ENCODE measurements at regions not wholly inside any gene's neighbourhood (a gene's known extent, or its start where the extent isn't known, plus 50 kb on each side); places are given as distances from the start of the nearest gene placed in this dataset.

GRCh38 chr6:108742041-108742440 is 106.2 kb upstream of the ARMC2 start:
- ATAC-seq (peak in 3 of 4 donors; percentile 4 to 16 (median 14)), DNase-seq (no peak)
- no peak overlapping the region for H3K27ac ChIP-seq
- H3K36me3 ChIP-seq = no peaks in the 10 kb centered on the region
- intact Hi-C loops (cut with DNase I) = no loop called here
- 49% methylated on average over 2 of the region's 2 CpGs for WGBS (ENCODE audit: insufficient coverage, low coverage, low lambda C conversion rate, missing lambda C conversion rate)
- peaks cover 0 to 26% (median 10%) of the 10 kb centered on the region in 4 donors for H3K4me1 ChIP-seq
- TF ChIP-seq POLR2A (IDR thresholded peaks at IDR 0.05) (no peak), CTCF (IDR thresholded peaks at IDR 0.05) (no peak)
- H3K9me3 ChIP-seq = no peaks in the 10 kb centered on the region
- no peak overlapping the region for H3K4me3 ChIP-seq
- H3K27me3 ChIP-seq = no peaks in the 10 kb centered on the region

- Histone ChIP-seq H3K36me3 (no peaks in the 10 kb centered on the region), H3K4me3 (no peak overlapping the region), H3K27ac (peak overlapping the region in 2 of 3 donors; percentile 1 to 21), H3K9me3 (no peaks in the 10 kb centered on the region), H3K4me1 (peaks cover 0 to 26% (median 10%) of the 10 kb centered on the region in 4 donors), H3K27me3 (no peaks in the 10 kb centered on the region)
- intact Hi-C loops (cut with DNase I) = no loop called here
- no peak for DNase-seq
- TF ChIP-seq CTCF (IDR thresholded peaks at IDR 0.05) = no peak
- no peak for TF ChIP-seq POLR2A (IDR thresholded peaks at IDR 0.05)
- WGBS (ENCODE audit: insufficient coverage, low coverage, low lambda C conversion rate, missing lambda C conversion rate) = 46% methylated on average over 8 of the region's 8 CpGs
- ATAC-seq = peak; percentile 29 to 61 (median 56)
These were observed 103.8 kb upstream of the ARMC2 start for GRCh38 chr6:108744244-108744972.

GRCh38 chr6:108744996-108745395 is 103.2 kb upstream of the ARMC2 start:
- intact Hi-C loops (cut with DNase I) = no loop called here
- no peaks in the 10 kb centered on the region for H3K36me3 ChIP-seq
- H3K9me3 ChIP-seq = no peaks in the 10 kb centered on the region
- H3K27me3 ChIP-seq = no peaks in the 10 kb centered on the region
- H3K4me3 ChIP-seq = no peak overlapping the region
- TF ChIP-seq CTCF (IDR thresholded peaks at IDR 0.05) = no peak
- TF ChIP-seq POLR2A (IDR thresholded peaks at IDR 0.05) = no peak
- DNase-seq (no peak), ATAC-seq (peak; percentile 16 to 39 (median 22))
- peak overlapping the region in 2 of 3 donors; percentile 1 to 21 for H3K27ac ChIP-seq
- peaks cover 0 to 24% (median 10%) of the 10 kb centered on the region in 4 donors for H3K4me1 ChIP-seq
- WGBS (ENCODE audit: insufficient coverage, low coverage, low lambda C conversion rate, missing lambda C conversion rate) = 85% methylated on average over 3 of the region's 5 CpGs

GRCh38 chr6:108745664-108746336 is 102.4 kb upstream of the ARMC2 start:
- Histone ChIP-seq H3K4me3 (no peak overlapping the region), H3K27me3 (no peaks in the 10 kb centered on the region), H3K9me3 (no peaks in the 10 kb centered on the region), H3K36me3 (no peaks in the 10 kb centered on the region), H3K4me1 (peaks cover 0 to 23% (median 10%) of the 10 kb centered on the region in 4 donors), H3K27ac (no peak overlapping the region)
- intact Hi-C loops (cut with DNase I) = no loop called here
- 82% methylated on average over 2 of the region's 2 CpGs for WGBS (ENCODE audit: insufficient coverage, low coverage, low lambda C conversion rate, missing lambda C conversion rate)
- no peak for TF ChIP-seq POLR2A (IDR thresholded peaks at IDR 0.05)
- TF ChIP-seq CTCF (IDR thresholded peaks at IDR 0.05) = no peak
- ATAC-seq (no peak), DNase-seq (no peak)

All from right lobe of liver (tissue), 6 donors.